ENCODE measurements at regions not wholly inside any gene's neighbourhood (a gene's known extent, or its start where the extent isn't known, plus 50 kb on each side); places are given as distances from the start of the nearest gene placed in this dataset.
"Not testable (repeated sequence)": the region's sequence is repeated elsewhere in the genome, so short reads cannot be mapped to it uniquely, and the experiment has no call there.

DNA sequence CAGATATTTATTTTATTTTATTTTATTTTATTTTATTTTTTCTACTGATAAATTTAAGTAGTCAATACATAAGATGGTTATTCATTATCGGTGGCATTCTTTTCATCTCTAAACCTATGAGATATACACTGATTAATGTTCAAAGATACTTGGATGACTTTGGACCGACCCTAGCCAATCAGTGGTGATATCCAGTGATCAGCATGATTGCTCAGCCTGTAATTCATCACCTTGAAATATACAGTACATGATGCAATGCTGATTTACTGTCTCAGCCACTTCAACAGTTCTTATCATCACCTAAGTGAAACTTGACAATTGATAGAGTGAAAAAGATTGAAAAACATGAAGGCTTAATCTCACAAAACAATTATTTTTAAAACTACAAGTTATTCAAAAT, 1651.0 kb downstream of the REEP3 start:
- no peak overlapping the region for H3K4me3 ChIP-seq
- TF ChIP-seq CTCF (IDR thresholded peaks at IDR 0.05), result no peak
- H3K27me3 ChIP-seq, result no peaks in the 10 kb centered on the region
- DNase-seq, result no peak
- no peaks in the 10 kb centered on the region for H3K4me1 ChIP-seq
- H3K27ac ChIP-seq, result no peak overlapping the region
- no peaks in the 10 kb centered on the region for H3K36me3 ChIP-seq
- H3K9me3 ChIP-seq, result no peaks in the 10 kb centered on the region

GRCh38 chr10:65176994-65177393, 1655.8 kb downstream of the REEP3 start:
- H3K36me3 ChIP-seq, result no peaks in the 10 kb centered on the region
- TF ChIP-seq CTCF (IDR thresholded peaks at IDR 0.05) (no peak), POLR2A (IDR thresholded peaks at IDR 0.05) (no peak)
- no peaks in the 10 kb centered on the region for H3K27me3 ChIP-seq
- DNase-seq, result no peak
- H3K4me3 ChIP-seq, result no peak overlapping the region
- H3K9me3 ChIP-seq, result no peaks in the 10 kb centered on the region
- H3K4me1 ChIP-seq, result no peaks in the 10 kb centered on the region
- no peak overlapping the region for H3K27ac ChIP-seq

DNA sequence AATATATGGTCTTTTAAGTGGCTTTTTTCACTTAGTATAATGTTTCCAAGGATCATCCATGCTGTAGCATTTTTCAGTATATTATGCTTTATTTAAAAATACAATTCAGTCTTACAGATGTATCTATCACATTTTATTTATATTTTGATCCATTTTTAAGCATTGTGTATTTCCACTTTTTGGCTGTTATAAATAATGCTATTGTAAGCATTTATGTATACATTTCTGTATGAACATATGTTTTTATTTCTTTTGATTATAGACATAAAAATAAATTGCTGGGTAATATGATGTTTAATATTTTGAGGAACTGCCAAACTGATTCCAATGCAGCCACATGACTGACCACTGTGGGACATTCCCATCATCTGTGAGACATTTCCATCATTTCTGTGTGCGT, 1662.0 kb downstream of the REEP3 start:
- TF ChIP-seq POLR2A (IDR thresholded peaks at IDR 0.05), result no peak
- TF ChIP-seq CTCF (IDR thresholded peaks at IDR 0.05), result no peak
- DNase-seq, result no peak
- H3K27ac ChIP-seq, result no peak overlapping the region
- no peaks in the 10 kb centered on the region for H3K36me3 ChIP-seq
- H3K9me3 ChIP-seq, result no peaks in the 10 kb centered on the region
- H3K4me3 ChIP-seq, result no peak overlapping the region
- no peaks in the 10 kb centered on the region for H3K4me1 ChIP-seq
- H3K27me3 ChIP-seq, result no peaks in the 10 kb centered on the region

- H3K9me3 ChIP-seq, H3K4me1 ChIP-seq, DNase-seq, H3K27ac ChIP-seq, H3K27me3 ChIP-seq, H3K36me3 ChIP-seq, H3K4me3 ChIP-seq: not testable (repeated sequence)
These were observed 1665.5 kb downstream of the REEP3 start for GRCh38 chr10:65186668-65187067.

DNA sequence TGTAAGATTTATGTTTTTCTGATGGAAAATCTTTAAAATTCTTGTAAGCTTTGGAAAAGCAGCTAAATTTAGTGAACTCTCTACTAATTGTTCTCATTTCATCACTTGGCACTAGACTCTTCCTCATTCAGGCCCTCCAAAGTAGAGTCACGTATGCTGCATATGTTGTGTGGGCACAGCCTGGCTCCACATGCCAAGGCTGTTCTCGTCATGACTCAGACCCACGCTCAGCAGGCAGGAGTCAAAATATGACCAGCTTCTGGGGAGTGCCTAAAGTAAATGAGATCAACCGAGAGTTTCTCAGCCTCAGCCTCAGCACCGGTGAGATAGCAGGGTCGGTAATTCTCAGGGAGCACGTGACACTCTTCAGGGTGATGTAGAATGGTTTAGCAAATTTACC, 1672.9 kb downstream of the REEP3 start:
- H3K27ac ChIP-seq, result no peak overlapping the region
- H3K4me3 ChIP-seq, result no peak overlapping the region
- DNase-seq, result no peak
- TF ChIP-seq POLR2A (IDR thresholded peaks at IDR 0.05) (no peak), CTCF (IDR thresholded peaks at IDR 0.05) (no peak)
- no peaks in the 10 kb centered on the region for H3K36me3 ChIP-seq
- H3K4me1 ChIP-seq, result no peaks in the 10 kb centered on the region
- no peaks in the 10 kb centered on the region for H3K27me3 ChIP-seq
- no peaks in the 10 kb centered on the region for H3K9me3 ChIP-seq

- H3K36me3 ChIP-seq, result no peaks in the 10 kb centered on the region
These were observed 1673.4 kb downstream of the REEP3 start for GRCh38 chr10:65194555-65194954.

More at GRCh38 chr10:65194555-65194954, 1673.4 kb downstream of the REEP3 start:
- TF ChIP-seq POLR2A (IDR thresholded peaks at IDR 0.05), result no peak
- TF ChIP-seq CTCF (IDR thresholded peaks at IDR 0.05), result no peak
- H3K4me3 ChIP-seq, result no peak overlapping the region
- H3K9me3 ChIP-seq, result no peaks in the 10 kb centered on the region
- no peak for DNase-seq
- no peaks in the 10 kb centered on the region for H3K4me1 ChIP-seq
- H3K27ac ChIP-seq, result no peak overlapping the region
- no peaks in the 10 kb centered on the region for H3K27me3 ChIP-seq

Data from Peyer's patch (tissue), 4 donors.